ENCODE measurements at regions not wholly inside any gene's neighbourhood (a gene's known extent, or its start where the extent isn't known, plus 50 kb on each side); places are given as distances from the start of the nearest gene placed in this dataset.

DNA sequence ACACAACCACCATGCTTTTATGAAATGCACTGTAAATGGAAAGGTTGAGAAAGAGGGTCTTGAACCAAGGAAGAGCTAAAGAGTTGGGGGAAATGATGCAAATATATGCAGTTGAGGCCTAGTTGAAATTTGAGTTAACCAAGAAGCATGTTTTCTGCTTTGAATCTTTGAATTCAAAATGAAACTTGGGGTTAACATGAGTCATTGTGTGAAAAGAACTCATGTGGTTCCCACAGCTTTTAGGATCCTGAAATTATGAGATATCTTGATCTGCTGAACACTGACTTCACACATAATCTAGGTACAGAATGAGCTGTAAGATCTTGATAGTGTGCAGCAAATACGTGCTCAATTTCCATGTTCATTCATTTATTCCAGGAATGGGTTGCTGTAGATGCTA, 422.9 kb upstream of the TRIB2 start:
- TF ChIP-seq, protein P1, sequence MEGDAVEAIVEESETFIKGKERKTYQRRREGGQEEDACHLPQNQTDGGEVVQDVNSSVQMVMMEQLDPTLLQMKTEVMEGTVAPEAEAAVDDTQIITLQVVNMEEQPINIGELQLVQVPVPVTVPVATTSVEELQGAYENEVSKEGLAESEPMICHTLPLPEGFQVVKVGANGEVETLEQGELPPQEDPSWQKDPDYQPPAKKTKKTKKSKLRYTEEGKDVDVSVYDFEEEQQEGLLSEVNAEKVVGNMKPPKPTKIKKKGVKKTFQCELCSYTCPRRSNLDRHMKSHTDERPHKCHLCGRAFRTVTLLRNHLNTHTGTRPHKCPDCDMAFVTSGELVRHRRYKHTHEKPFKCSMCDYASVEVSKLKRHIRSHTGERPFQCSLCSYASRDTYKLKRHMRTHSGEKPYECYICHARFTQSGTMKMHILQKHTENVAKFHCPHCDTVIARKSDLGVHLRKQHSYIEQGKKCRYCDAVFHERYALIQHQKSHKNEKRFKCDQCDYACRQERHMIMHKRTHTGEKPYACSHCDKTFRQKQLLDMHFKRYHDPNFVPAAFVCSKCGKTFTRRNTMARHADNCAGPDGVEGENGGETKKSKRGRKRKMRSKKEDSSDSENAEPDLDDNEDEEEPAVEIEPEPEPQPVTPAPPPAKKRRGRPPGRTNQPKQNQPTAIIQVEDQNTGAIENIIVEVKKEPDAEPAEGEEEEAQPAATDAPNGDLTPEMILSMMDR (IDR thresholded peaks at IDR 0.05; ENCODE audit: low read depth, low read length) = no peak
- Histone ChIP-seq H3K27me3 (no peaks in the 10 kb centered on the region), H3K36me3 (no peaks in the 10 kb centered on the region), H3K27ac (no peak overlapping the region), H3K4me1 (ENCODE audit: low read depth) (no peaks in the 10 kb centered on the region), H3K9me3 (ENCODE audit: low read depth) (no peaks in the 10 kb centered on the region), H3K4me3 (no peak overlapping the region)
- no peak for DNase-seq (ENCODE audit: low read depth in 1 of 2, low spot score in 1 of 2)

GRCh38 chr2:12295856-12296519, 420.7 kb upstream of the TRIB2 start:
- H3K27ac ChIP-seq = no peak overlapping the region
- no peak for DNase-seq (ENCODE audit: low read depth in 1 of 2, low spot score in 1 of 2)

GRCh38 chr2:12296915-12297314, 419.8 kb upstream of the TRIB2 start:
- Histone ChIP-seq H3K4me3 (no peak overlapping the region), H3K9me3 (ENCODE audit: low read depth) (no peaks in the 10 kb centered on the region), H3K27ac (no peak overlapping the region), H3K36me3 (no peaks in the 10 kb centered on the region), H3K4me1 (ENCODE audit: low read depth) (no peaks in the 10 kb centered on the region), H3K27me3 (no peaks in the 10 kb centered on the region)
- no peak for DNase-seq (ENCODE audit: low read depth in 1 of 2, low spot score in 1 of 2)
- TF ChIP-seq, protein P1 (IDR thresholded peaks at IDR 0.05; ENCODE audit: low read depth, low read length) = no peak

More at GRCh38 chr2:12295856-12296519, 420.7 kb upstream of the TRIB2 start:
- H3K4me1 ChIP-seq (ENCODE audit: low read depth) = no peaks in the 10 kb centered on the region
- H3K9me3 ChIP-seq (ENCODE audit: low read depth) = no peaks in the 10 kb centered on the region
- no peaks in the 10 kb centered on the region for H3K36me3 ChIP-seq
- no peak overlapping the region for H3K4me3 ChIP-seq
- TF ChIP-seq, protein P1 (IDR thresholded peaks at IDR 0.05; ENCODE audit: low read depth, low read length) = no peak
- no peaks in the 10 kb centered on the region for H3K27me3 ChIP-seq

- Histone ChIP-seq H3K4me3 (no peak overlapping the region), H3K36me3 (no peaks in the 10 kb centered on the region), H3K27me3 (no peaks in the 10 kb centered on the region), H3K27ac (no peak overlapping the region), H3K4me1 (ENCODE audit: low read depth) (no peaks in the 10 kb centered on the region), H3K9me3 (ENCODE audit: low read depth) (no peaks in the 10 kb centered on the region)
- TF ChIP-seq, protein P1 (IDR thresholded peaks at IDR 0.05; ENCODE audit: low read depth, low read length) = no peak
- DNase-seq (ENCODE audit: low read depth in 1 of 2, low spot score in 1 of 2) = no peak
Measured at GRCh38 chr2:12298352-12298751, 418.4 kb upstream of the TRIB2 start.

DNA sequence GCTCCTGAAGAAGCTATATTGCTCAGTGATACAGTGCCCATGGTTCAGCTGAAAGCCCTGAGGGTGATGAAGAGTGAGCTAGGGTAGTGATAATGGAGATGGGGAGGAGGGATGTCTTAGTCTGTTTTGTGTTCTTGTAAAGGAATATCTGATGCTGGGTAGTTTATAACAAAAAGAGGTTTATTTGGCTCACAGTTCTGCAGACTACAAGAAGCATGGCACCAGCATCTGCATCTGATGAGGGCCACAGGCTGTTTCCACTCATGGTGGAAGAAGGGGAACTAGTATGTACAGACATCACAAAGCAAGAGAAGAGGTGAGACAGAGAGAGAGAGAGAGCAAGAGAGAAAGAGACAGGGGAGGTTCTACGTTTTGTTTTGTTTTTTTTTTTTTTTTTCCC, 417.3 kb upstream of the TRIB2 start:
- H3K36me3 ChIP-seq = no peaks in the 10 kb centered on the region
- TF ChIP-seq, protein P1 (IDR thresholded peaks at IDR 0.05; ENCODE audit: low read depth, low read length) = no peak
- no peak overlapping the region for H3K27ac ChIP-seq
- H3K27me3 ChIP-seq = no peaks in the 10 kb centered on the region
- no peak for DNase-seq (ENCODE audit: low read depth in 1 of 2, low spot score in 1 of 2)
- no peak overlapping the region for H3K4me3 ChIP-seq
- H3K9me3 ChIP-seq (ENCODE audit: low read depth) = no peaks in the 10 kb centered on the region
- no peaks in the 10 kb centered on the region for H3K4me1 ChIP-seq (ENCODE audit: low read depth)

Measured in cardiac muscle cell (in vitro differentiated cells and primary cell).